C4-2B (cell line): ENCODE measurements at regions not wholly inside any gene's neighbourhood (a gene's known extent, or its start where the extent isn't known, plus 50 kb on each side); places are given as distances from the start of the nearest gene placed in this dataset.

Experiments
- ZFX ChIP-seq: fragments of 450-650 bp; IDR thresholded peaks from 2 replicates; pipeline ENCODE4 v1.6.1; 2017
- TF ChIP-seq, protein P1 (sequence below): fragments of 450-650 bp; conservative IDR thresholded peaks from 2 replicates; pipeline ENCODE4 v1.5.1; 2017; ENCODE audit warnings: mild to moderate bottlenecking

DNA sequence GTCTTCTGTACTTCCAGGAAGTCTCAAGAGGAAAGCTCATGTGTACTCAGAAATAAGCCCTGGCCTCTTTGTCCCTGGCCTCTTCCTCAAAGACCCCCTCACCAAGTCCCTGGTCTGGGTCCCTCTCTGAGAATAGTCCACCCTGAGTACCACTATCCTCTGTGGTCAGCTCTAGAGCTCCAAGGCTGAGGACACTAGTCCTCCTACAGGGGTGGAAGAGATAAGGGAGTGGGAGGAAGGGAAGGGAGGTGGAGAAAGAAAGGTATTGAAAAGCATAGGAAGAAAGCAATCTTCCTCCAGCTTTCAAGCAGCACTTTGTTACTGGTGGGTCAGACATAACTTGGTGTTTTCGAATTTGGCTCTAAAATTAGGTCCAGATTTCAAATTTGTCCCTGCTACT, 181.4 kb downstream of the NRIP1 start:
- TF ChIP-seq, protein P1, sequence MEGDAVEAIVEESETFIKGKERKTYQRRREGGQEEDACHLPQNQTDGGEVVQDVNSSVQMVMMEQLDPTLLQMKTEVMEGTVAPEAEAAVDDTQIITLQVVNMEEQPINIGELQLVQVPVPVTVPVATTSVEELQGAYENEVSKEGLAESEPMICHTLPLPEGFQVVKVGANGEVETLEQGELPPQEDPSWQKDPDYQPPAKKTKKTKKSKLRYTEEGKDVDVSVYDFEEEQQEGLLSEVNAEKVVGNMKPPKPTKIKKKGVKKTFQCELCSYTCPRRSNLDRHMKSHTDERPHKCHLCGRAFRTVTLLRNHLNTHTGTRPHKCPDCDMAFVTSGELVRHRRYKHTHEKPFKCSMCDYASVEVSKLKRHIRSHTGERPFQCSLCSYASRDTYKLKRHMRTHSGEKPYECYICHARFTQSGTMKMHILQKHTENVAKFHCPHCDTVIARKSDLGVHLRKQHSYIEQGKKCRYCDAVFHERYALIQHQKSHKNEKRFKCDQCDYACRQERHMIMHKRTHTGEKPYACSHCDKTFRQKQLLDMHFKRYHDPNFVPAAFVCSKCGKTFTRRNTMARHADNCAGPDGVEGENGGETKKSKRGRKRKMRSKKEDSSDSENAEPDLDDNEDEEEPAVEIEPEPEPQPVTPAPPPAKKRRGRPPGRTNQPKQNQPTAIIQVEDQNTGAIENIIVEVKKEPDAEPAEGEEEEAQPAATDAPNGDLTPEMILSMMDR: no peak
- no peak for TF ChIP-seq ZFX
